GM13977 (cell line): ENCODE measurements at regions not wholly inside any gene's neighbourhood (a gene's known extent, or its start where the extent isn't known, plus 50 kb on each side); places are given as distances from the start of the nearest gene placed in this dataset.

Experiments used
- DNase-seq: peaks from one replicate; pipeline ENCODE4 v3.0.0; 2012; ENCODE audit warnings: low spot score
- CTCF ChIP-seq: IDR thresholded peaks from 2 replicates; pipeline ENCODE4 v1.5.1; 2012; ENCODE audit warnings: mild to moderate bottlenecking, control low read depth; ENCODE audit not compliant: insufficient read depth; ENCODE audit errors: extremely low read depth, missing control alignments
- in situ Hi-C: fragments of 300-500 bp; cut with MboI; formaldehyde crosslinking; loops from one replicate; pipeline ENCODE4 v1.12.0; 2022; ENCODE audit warnings: low sequenced_read_pairs, low pct_unique_long_range_greater_than_20kb, mixed read lengths, inconsistent platforms; ENCODE audit not compliant: unreplicated experiment

GRCh38 chr5:32934529-32934928 lies 223.4 kb downstream of the NPR3 start:
- DNase-seq: no peak
- no peak for TF ChIP-seq CTCF
- in situ Hi-C loops: no loop called here

- in situ Hi-C loops: no loop called here
- no peak for TF ChIP-seq CTCF
- DNase-seq: no peak
Observed at GRCh38 chr5:32935283-32935682, 224.2 kb downstream of the NPR3 start.

- TF ChIP-seq CTCF: no peak
- in situ Hi-C loops: no loop called here
Observed at GRCh38 chr5:32936329-32936728, 225.2 kb downstream of the NPR3 start.

GRCh38 chr5:32942225-32942989 lies 231.3 kb downstream of the NPR3 start:
- peak; percentile 33 for DNase-seq
- TF ChIP-seq CTCF: peak; percentile 52
- in situ Hi-C loops: no loop called here

More at GRCh38 chr5:32936329-32936728, 225.2 kb downstream of the NPR3 start:
- no peak for DNase-seq

GRCh38 chr5:32949286-32949970 lies 238.3 kb downstream of the NPR3 start:
- in situ Hi-C loops: no loop called here
- no peak for DNase-seq
- no peak for TF ChIP-seq CTCF

GRCh38 chr5:32951003-32951402 lies 239.9 kb downstream of the NPR3 start:
- in situ Hi-C loops: no loop called here
- TF ChIP-seq CTCF: no peak
- no peak for DNase-seq
